SU-DHL-6 (cell line): ENCODE measurements at regions not wholly inside any gene's neighbourhood (a gene's known extent, or its start where the extent isn't known, plus 50 kb on each side); places are given as distances from the start of the nearest gene placed in this dataset.

Experiments used
- H2AFZ ChIP-seq: fragments of 200-600 bp; sonication (generic); 2 replicates; pipeline ENCODE4 v1.6.1; 2014; ENCODE audit warnings: low read depth, mild to moderate bottlenecking, moderate library complexity, mixed read lengths, antibody characterized with exemption, low read length; ENCODE audit not compliant: severe bottlenecking
- H3F3A ChIP-seq: fragments of 200-600 bp; shearing (Covaris generic); 2 replicates; pipeline ENCODE4 v1.6.0; 2016; ENCODE audit warnings: antibody characterized with exemption, mild to moderate bottlenecking; ENCODE audit not compliant: insufficient read depth
- H3K27ac ChIP-seq: fragments of 200-600 bp; sonication (generic); 2 replicates; pipeline ENCODE4 v1.5.1; 2016; ENCODE audit warnings: low read depth, mild to moderate bottlenecking, low read length, moderate library complexity, mixed read lengths
- H3K27me3 ChIP-seq: fragments of 200-600 bp; sonication (generic), shearing (Covaris generic); 2 replicates; pipeline ENCODE4 v1.6.0; 2014; ENCODE audit warnings: mild to moderate bottlenecking, low read length
- H3K36me3 ChIP-seq: fragments of 200-600 bp; sonication (generic); 2 replicates; pipeline ENCODE4 v1.6.1; 2014; ENCODE audit warnings: mild to moderate bottlenecking, low read length, mixed read lengths
- H3K4me2 ChIP-seq: fragments of 300-600, 200-600 bp; shearing (Covaris generic), sonication (generic); 2 replicates; pipeline ENCODE4 v1.6.0; 2014; ENCODE audit warnings: low read length, low read depth, mild to moderate bottlenecking; ENCODE audit not compliant: poor library complexity, severe bottlenecking
- H3K4me3 ChIP-seq: fragments of 200-600 bp; sonication (generic); 2 replicates; pipeline ENCODE4 v1.5.1; 2014; ENCODE audit warnings: antibody characterized with exemption, low read length, mild to moderate bottlenecking, mixed read lengths; ENCODE audit not compliant: insufficient read depth, poor library complexity, severe bottlenecking
- H3K79me2 ChIP-seq: fragments of 200-600 bp; sonication (generic); 2 replicates; pipeline ENCODE4 v1.6.1; 2014; ENCODE audit warnings: mild to moderate bottlenecking, low read length, moderate library complexity; ENCODE audit not compliant: insufficient read depth
- H3K9ac ChIP-seq: fragments of 200-600 bp; sonication (generic); 2 replicates; pipeline ENCODE4 v1.7.0; 2014; ENCODE audit warnings: mild to moderate bottlenecking, low read length
- H3K9me2 ChIP-seq: fragments of 200-600 bp; sonication (generic); replicated peaks from 2 replicates; pipeline ENCODE4 v1.6.1; 2014; ENCODE audit warnings: low read length; ENCODE audit not compliant: insufficient read depth
- H3K9me3 ChIP-seq: fragments of 200-600 bp; sonication (generic); 2 replicates; pipeline ENCODE4 v1.6.1; 2014; ENCODE audit warnings: low read length, mixed read lengths; ENCODE audit not compliant: insufficient read depth
- H4K20me1 ChIP-seq: fragments of 200-600 bp; sonication (generic); 2 replicates; pipeline ENCODE4 v1.6.1; 2014; ENCODE audit warnings: low read depth, mild to moderate bottlenecking, antibody characterized with exemption, low read length, moderate library complexity, mixed read lengths
- EZH2phosphoT487 ChIP-seq: fragments of 200-600 bp; sonication (generic), shearing (Covaris generic); conservative IDR thresholded peaks from 2 replicates; pipeline ENCODE4 v1.6.1; 2018; ENCODE audit warnings: mild to moderate bottlenecking, antibody characterized with exemption, low read length, moderate library complexity, mixed read lengths
- TF ChIP-seq, protein P1 (sequence below): fragments of 200-600 bp; sonication (generic); IDR thresholded peaks from one replicate; pipeline ENCODE4 v1.5.1; 2017; ENCODE audit warnings: antibody characterized with exemption, mild to moderate bottlenecking, low read length, moderate library complexity; ENCODE audit not compliant: insufficient read depth, poor library complexity, severe bottlenecking

DNA sequence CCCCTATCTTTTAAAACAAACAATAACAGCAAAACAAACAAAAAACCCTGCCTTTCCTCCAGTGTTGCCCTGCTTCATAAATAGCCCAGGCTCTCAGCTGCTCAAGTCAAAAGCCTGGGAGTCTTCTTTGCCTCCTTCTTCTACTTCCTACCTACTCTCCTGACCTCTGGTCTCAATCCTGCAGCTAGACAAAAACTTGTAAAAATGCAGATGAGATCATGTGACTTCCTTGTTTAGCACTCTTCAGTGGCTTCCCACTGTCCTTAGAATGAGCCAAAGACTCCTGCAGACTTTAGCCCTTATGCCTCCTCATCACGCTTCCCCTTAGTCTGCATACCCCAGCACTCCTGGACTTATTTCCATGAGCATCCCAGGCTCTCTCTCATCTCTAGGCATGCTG lies 55.0 kb upstream of the ZNF644 start:
- no peaks in the 10 kb centered on the region for H3K36me3 ChIP-seq
- TF ChIP-seq EZH2phosphoT487: no peak
- TF ChIP-seq, protein P1, sequence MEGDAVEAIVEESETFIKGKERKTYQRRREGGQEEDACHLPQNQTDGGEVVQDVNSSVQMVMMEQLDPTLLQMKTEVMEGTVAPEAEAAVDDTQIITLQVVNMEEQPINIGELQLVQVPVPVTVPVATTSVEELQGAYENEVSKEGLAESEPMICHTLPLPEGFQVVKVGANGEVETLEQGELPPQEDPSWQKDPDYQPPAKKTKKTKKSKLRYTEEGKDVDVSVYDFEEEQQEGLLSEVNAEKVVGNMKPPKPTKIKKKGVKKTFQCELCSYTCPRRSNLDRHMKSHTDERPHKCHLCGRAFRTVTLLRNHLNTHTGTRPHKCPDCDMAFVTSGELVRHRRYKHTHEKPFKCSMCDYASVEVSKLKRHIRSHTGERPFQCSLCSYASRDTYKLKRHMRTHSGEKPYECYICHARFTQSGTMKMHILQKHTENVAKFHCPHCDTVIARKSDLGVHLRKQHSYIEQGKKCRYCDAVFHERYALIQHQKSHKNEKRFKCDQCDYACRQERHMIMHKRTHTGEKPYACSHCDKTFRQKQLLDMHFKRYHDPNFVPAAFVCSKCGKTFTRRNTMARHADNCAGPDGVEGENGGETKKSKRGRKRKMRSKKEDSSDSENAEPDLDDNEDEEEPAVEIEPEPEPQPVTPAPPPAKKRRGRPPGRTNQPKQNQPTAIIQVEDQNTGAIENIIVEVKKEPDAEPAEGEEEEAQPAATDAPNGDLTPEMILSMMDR: no peak
- no peak overlapping the region for H3K4me3 ChIP-seq
- H4K20me1 ChIP-seq: no peaks in the 10 kb centered on the region
- H3K9me3 ChIP-seq: no peaks in the 10 kb centered on the region
- no peaks in the 10 kb centered on the region for H3F3A ChIP-seq
- H3K27me3 ChIP-seq: no peaks in the 10 kb centered on the region
- H3K27ac ChIP-seq: no peak overlapping the region
- no peaks in the 10 kb centered on the region for H3K9me2 ChIP-seq
- H3K9ac ChIP-seq: no peak overlapping the region
- H2AFZ ChIP-seq: no peak overlapping the region
- no peak overlapping the region for H3K4me2 ChIP-seq
- H3K79me2 ChIP-seq: no peaks in the 10 kb centered on the region

DNA sequence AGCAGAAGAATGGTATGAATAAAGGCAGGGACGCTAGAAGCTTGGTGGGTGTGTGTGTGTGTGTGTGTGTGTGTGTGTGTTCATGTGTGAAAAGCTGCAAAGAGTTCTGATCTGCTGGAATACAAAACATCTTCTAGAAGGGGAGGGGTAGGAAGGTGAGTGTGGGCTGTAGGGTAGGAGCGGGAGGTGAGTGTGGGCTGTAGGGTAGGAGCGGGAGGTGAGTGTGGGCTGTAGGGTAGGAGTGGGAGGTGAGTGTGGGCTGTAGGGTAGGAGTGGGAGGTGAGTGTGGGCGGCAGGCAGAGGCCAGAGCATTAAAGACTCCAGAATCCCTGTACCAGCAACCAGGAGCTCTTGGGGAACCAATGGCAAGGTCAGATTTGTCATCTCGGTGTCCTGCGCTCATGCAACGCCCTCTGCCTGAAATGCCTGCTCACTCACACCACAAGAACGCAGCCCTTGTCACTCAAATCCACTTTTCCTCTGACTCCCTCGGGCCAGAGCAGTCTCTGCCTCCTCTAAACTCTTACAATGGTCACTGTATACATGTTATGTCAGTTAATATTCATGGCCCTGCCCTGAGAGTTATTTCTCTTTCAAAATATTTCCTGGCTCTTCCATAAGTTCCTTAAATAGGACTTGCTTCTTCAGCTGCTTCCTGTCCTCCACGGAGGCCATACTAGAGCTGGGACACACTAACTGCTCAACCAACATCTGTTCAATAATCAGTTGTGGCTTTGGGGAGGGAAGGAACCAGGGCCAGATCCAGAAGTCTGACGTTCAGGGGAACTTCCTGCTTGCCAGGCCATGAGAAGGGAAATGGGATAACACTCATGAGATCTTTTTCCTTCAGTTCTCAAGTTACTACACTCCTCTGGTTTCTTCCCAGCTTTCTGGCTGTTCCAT lies 53.6 kb upstream of the ZNF644 start:
- TF ChIP-seq, protein P1: no peak
- no peak for TF ChIP-seq EZH2phosphoT487
- Histone ChIP-seq H3K9me3 (no peaks in the 10 kb centered on the region), H3K4me3 (no peak overlapping the region), H3F3A (no peaks in the 10 kb centered on the region), H4K20me1 (no peaks in the 10 kb centered on the region), H2AFZ (no peak overlapping the region), H3K4me2 (no peak overlapping the region), H3K9me2 (no peaks in the 10 kb centered on the region), H3K36me3 (no peaks in the 10 kb centered on the region), H3K27ac (no peak overlapping the region), H3K79me2 (no peaks in the 10 kb centered on the region), H3K27me3 (no peaks in the 10 kb centered on the region), H3K9ac (no peak overlapping the region)

DNA sequence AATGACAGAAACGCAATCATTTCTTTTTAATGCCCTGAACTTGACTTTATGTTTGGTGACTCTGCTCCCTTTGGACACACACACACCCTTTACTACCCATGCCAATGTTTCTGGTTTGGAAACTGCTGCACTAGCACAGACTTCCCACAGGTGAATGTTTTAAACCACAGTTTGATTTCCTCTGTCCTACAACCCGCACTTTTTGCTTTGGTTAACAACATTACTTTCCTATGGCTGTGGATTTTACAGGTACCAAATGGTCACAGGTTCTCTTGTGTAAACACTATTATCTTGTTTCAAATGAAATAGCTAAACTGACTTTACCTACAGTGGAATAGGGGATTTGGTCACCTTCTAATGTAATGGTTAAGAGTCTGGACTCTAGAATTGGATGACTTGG lies 51.5 kb upstream of the ZNF644 start:
- Histone ChIP-seq H3K79me2 (no peaks in the 10 kb centered on the region), H2AFZ (no peak overlapping the region), H3K4me3 (no peak overlapping the region), H3K9me3 (no peaks in the 10 kb centered on the region), H3K36me3 (no peaks in the 10 kb centered on the region), H4K20me1 (no peaks in the 10 kb centered on the region), H3F3A (no peaks in the 10 kb centered on the region), H3K9me2 (no peaks in the 10 kb centered on the region), H3K9ac (no peak overlapping the region), H3K27ac (no peak overlapping the region), H3K4me2 (no peak overlapping the region), H3K27me3 (no peaks in the 10 kb centered on the region)
- TF ChIP-seq, protein P1: no peak
- TF ChIP-seq EZH2phosphoT487: no peak
